ENCODE measurements at regions not wholly inside any gene's neighbourhood (a gene's known extent, or its start where the extent isn't known, plus 50 kb on each side); places are given as distances from the start of the nearest gene placed in this dataset.

DNA sequence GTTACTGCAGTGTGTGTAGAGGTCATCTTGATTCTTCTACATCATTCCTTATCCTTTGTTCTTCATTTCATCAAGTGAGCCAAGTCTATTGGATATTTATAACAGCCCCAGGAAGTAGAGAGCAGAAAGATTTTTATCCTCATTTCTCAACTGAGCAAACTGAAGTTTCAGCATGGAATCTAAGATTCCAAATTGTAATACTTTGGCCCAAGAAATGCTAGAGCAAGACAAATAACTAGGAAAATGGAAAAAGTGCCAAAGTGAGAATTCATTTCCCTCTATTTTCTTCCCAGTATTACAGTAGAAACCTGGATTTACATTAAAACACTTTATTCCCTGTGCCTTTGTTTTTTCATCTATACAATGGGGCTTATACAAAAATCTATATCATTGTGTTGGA is 346.8 kb downstream of the ARPP21 start:
- TF ChIP-seq, protein P1, sequence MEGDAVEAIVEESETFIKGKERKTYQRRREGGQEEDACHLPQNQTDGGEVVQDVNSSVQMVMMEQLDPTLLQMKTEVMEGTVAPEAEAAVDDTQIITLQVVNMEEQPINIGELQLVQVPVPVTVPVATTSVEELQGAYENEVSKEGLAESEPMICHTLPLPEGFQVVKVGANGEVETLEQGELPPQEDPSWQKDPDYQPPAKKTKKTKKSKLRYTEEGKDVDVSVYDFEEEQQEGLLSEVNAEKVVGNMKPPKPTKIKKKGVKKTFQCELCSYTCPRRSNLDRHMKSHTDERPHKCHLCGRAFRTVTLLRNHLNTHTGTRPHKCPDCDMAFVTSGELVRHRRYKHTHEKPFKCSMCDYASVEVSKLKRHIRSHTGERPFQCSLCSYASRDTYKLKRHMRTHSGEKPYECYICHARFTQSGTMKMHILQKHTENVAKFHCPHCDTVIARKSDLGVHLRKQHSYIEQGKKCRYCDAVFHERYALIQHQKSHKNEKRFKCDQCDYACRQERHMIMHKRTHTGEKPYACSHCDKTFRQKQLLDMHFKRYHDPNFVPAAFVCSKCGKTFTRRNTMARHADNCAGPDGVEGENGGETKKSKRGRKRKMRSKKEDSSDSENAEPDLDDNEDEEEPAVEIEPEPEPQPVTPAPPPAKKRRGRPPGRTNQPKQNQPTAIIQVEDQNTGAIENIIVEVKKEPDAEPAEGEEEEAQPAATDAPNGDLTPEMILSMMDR (IDR thresholded peaks at IDR 0.05; ENCODE audit: borderline replicate concordance, control extremely low read depth, extremely low read depth, insufficient read depth, missing control alignments): no peak
- in situ Hi-C loops (cut with MboI; ENCODE audit: low sequenced_read_pairs, unreplicated experiment): no loop called here
- DNase-seq (ENCODE audit: low spot score): no peak

DNA sequence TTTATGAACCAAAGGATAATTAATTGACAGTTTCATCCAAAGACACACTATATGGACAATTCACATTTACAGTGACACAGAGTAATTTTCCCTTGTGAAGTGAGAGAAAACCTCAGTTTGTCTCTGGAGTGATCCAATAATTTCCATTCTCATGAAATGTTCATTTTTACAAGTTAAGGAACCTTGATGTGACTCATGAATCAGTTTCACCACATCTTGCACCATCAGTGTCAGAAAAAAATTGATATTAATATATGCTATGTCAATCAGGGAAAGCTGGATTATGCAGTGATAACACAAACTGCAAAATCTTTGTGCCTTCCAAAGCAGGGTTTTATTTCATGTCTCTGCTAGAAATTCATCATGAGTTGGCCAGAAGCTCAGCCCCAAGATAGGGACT is 348.1 kb downstream of the ARPP21 start:
- TF ChIP-seq, protein P1 (IDR thresholded peaks at IDR 0.05; ENCODE audit: borderline replicate concordance, control extremely low read depth, extremely low read depth, insufficient read depth, missing control alignments): no peak
- in situ Hi-C loops (cut with MboI; ENCODE audit: low sequenced_read_pairs, unreplicated experiment): no loop called here
- DNase-seq (ENCODE audit: low spot score): no peak

DNA sequence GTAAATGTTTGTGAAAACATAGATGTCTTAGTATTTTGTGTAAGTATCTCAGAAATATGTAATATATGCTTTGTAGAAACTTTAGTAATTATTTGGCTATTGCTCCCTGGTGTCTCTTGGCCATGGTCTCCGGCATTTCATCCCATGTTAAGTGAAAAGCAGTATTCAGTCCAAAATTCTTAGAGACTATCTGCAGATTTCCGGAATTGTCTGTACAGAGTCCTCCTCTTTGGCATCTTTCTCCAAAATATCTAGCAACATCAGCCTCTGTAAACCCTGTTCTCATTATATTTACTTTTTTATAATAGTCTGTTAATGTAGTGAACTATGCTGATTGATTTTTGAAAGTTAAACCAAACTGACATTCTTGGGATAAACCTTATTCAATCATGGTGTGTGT is 352.7 kb downstream of the ARPP21 start:
- DNase-seq (ENCODE audit: low spot score): no peak
- in situ Hi-C loops (cut with MboI; ENCODE audit: low sequenced_read_pairs, unreplicated experiment): no loop called here
- TF ChIP-seq, protein P1 (IDR thresholded peaks at IDR 0.05; ENCODE audit: borderline replicate concordance, control extremely low read depth, extremely low read depth, insufficient read depth, missing control alignments): no peak

DNA sequence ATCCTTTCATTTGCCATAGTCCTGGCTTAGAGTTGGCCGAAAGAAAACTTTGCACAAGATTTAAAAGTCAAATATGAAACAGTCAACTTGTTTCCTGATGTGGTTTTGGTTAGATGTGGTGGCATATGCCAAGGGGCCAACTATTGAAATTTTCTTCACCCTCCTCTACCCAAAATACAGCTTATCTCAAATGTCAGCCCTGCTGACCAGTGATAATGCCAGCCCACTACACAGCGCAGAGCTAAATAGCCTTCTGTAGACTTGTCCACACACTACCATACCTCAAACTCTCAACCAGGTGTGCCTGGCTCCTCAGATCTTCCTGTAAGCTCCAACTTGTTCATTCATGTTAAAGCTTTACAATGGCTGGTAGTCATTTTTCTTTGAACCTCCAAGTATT is 368.5 kb upstream of the STAC start:
- TF ChIP-seq, protein P1 (IDR thresholded peaks at IDR 0.05; ENCODE audit: borderline replicate concordance, control extremely low read depth, extremely low read depth, insufficient read depth, missing control alignments): no peak
- in situ Hi-C loops (cut with MboI; ENCODE audit: low sequenced_read_pairs, unreplicated experiment): no loop called here
- no peak for DNase-seq (ENCODE audit: low spot score)

DNA sequence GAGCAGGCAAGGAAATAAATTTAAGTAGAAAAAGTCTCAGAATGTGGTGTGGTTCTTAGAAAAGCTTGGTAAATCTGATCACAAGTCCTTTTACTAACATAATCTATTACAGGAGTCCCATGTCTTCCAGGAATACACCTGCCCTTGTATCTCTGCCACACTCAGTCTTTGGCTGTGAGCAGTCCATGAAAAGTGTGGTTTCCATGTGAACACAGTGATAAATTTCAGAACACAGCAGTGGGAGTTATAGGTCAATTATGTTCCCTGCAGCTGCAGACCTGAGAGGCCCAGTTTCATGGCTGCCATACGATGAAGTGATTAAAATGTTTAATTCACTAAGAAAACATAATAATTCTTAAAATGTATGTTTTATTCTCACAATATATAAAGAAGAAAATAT is 366.9 kb upstream of the STAC start:
- in situ Hi-C loops (cut with MboI; ENCODE audit: low sequenced_read_pairs, unreplicated experiment): no loop called here
- DNase-seq (ENCODE audit: low spot score): no peak

DNA sequence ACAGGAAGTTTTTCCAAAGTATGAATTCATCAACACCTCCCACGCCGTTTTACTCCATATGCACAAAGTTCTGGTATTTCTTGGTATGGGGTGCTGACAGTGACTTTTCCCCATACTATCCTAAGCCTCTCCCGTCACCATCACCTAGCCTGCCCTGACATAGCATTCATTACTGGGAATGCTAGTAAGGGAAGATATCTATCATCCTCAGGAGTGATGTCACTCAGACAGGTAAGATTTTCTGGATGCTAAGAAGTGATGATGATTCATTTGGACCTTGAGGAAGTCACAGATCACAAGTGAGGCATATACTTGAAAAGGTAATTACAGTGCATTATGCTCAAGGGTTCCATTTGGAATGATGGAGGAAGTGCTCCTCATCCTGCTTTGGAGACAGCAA is 355.1 kb upstream of the STAC start:
- no peak for DNase-seq (ENCODE audit: low spot score)
- in situ Hi-C loops (cut with MboI; ENCODE audit: low sequenced_read_pairs, unreplicated experiment): no loop called here
- TF ChIP-seq, protein P1 (IDR thresholded peaks at IDR 0.05; ENCODE audit: borderline replicate concordance, control extremely low read depth, extremely low read depth, insufficient read depth, missing control alignments): no peak

More for the DNA sequence above, 366.9 kb upstream of the STAC start:
- TF ChIP-seq, protein P1 (IDR thresholded peaks at IDR 0.05; ENCODE audit: borderline replicate concordance, control extremely low read depth, extremely low read depth, insufficient read depth, missing control alignments): no peak
